HCT116 (cell line): ENCODE measurements at regions not wholly inside any gene's neighbourhood (a gene's known extent, or its start where the extent isn't known, plus 50 kb on each side); places are given as distances from the start of the nearest gene placed in this dataset.

Source experiments
- ATAC-seq: fragments of 200-7000 bp; cut with Tn5 transposase; 2 replicates; pipeline ENCODE4 v1.9.1; 2020; ENCODE audit warnings: mild to moderate bottlenecking, moderate library complexity
- BruUV-seq: library from RNA; stranded (reverse); fragments of 400-500 nt; replicated peaks from 2 replicates; lab custom pipeline; 2021; lab: Mats Ljungman, UMichigan
- CTCF ChIA-PET: fragments of 300-600 bp; sonication (Branson Sonifier 250); formaldehyde crosslinking; loops from one replicate; lab custom pipeline; 2021; ENCODE audit warnings: antibody characterized with exemption; lab: Charles Lee
- POLR2A ChIA-PET: fragments of 300-600, 350-600 bp; sonication (Branson Sonifier 250); formaldehyde crosslinking; loops from one replicate; lab custom pipeline; 2021; ENCODE audit warnings: antibody characterized with exemption; lab: Charles Lee
- RAD21 ChIA-PET, 2 experiments: fragments of 300-600 bp; sonication (Branson Sonifier 250); formaldehyde crosslinking; loops; one replicate each; lab custom pipeline; 2023; ENCODE audit warnings: low total read pairs in 2 of 2; ENCODE audit not compliant: uncharacterized antibody in 2 of 2, unreplicated experiment in 2 of 2, low non-redundant PET in 1 of 2; lab: Charles Lee
- DNase-seq: peaks from one replicate; pipeline ENCODE4 v3.0.0-alpha.2; 2010; ENCODE audit warnings: low read depth, low spot score
- H2AFZ ChIP-seq: fragments of 200-600 bp; shearing (Covaris generic), sonication (generic); 2 replicates; pipeline ENCODE4 v1.6.1; 2017; ENCODE audit warnings: low read depth, mixed run types, mixed read lengths, antibody characterized with exemption, low read length; ENCODE audit not compliant: poor library complexity, severe bottlenecking
- H3K27ac ChIP-seq: 2 replicates; pipeline ENCODE4 v1.5.1; 2012; ENCODE audit warnings: low read depth, low read length
- H3K27me3 ChIP-seq: fragments of 200-600 bp; sonication (generic); 2 replicates; pipeline ENCODE4 v1.6.1; 2016; ENCODE audit warnings: mixed run types, low read length, mixed read lengths; ENCODE audit not compliant: insufficient read depth
- H3K36me3 ChIP-seq, 2 experiments: fragments of 200-500 bp in 1 of 2; fragments of 200-600 bp in 1 of 2; sonication (Bioruptor generic) in 1 of 2; sonication (generic) in 1 of 2; 2 replicates each; pipeline versions ENCODE4 v1.5.1 to v1.6.1; 2014 to 2016; ENCODE audit warnings: low read length in 2 of 2, inconsistent platforms in 1 of 2, mixed read lengths in 1 of 2, mixed run types in 1 of 2; ENCODE audit not compliant: insufficient read depth in 2 of 2, control insufficient read depth in 1 of 2
- H3K4me1 ChIP-seq, 2 experiments: fragments of 200-600 bp in 1 of 2; sonication (generic) in 1 of 2; 2 replicates each; pipeline versions ENCODE4 v1.5.1 to v1.6.1; 2012 to 2017; ENCODE audit warnings: low read length in 2 of 2, inconsistent platforms in 1 of 2, mild to moderate bottlenecking in 1 of 2, mixed read lengths in 1 of 2, mixed run types in 1 of 2, moderate library complexity in 1 of 2; ENCODE audit not compliant: insufficient read depth in 2 of 2, control insufficient read depth in 1 of 2
- H3K4me2 ChIP-seq: fragments of 200-600 bp; sonication (generic); 2 replicates; pipeline ENCODE4 v1.6.1; 2017; ENCODE audit warnings: mixed run types, low read length, mixed read lengths
- H3K4me3 ChIP-seq, 2 experiments: fragments of 200-600 bp in 1 of 2; sonication (generic) in 1 of 2; replicated peaks in 1 of 2; 2 replicates each; pipeline ENCODE4 v1.5.1; 2011 to 2016; ENCODE audit warnings: low read length in 2 of 2, control low read depth in 1 of 2, low read depth in 1 of 2, mild to moderate bottlenecking in 1 of 2, mixed read lengths in 1 of 2, mixed run types in 1 of 2
- H3K79me2 ChIP-seq: fragments of 200-600 bp; sonication (generic); 2 replicates; pipeline ENCODE4 v1.6.1; 2017; ENCODE audit warnings: mild to moderate bottlenecking, mixed run types, low read length, moderate library complexity, mixed read lengths; ENCODE audit not compliant: insufficient read depth
- H3K9ac ChIP-seq: fragments of 200-600 bp; sonication (generic); 2 replicates; pipeline ENCODE4 v1.6.1; 2016; ENCODE audit warnings: low read length, mixed read lengths
- H3K9me2 ChIP-seq: fragments of 200-600 bp; sonication (generic), shearing (Covaris generic); 2 replicates; pipeline ENCODE4 v1.6.1; 2017; ENCODE audit warnings: mixed run types, mild to moderate bottlenecking, moderate library complexity; ENCODE audit not compliant: insufficient read depth
- H3K9me3 ChIP-seq, 2 experiments: fragments of 200-500 bp in 1 of 2; fragments of 200-600 bp in 1 of 2; sonication (Bioruptor generic) in 1 of 2; sonication (generic) in 1 of 2; 2 replicates each; pipeline ENCODE4 v1.6.1; 2014 to 2017; ENCODE audit warnings: low read length in 2 of 2, mixed read lengths in 2 of 2, inconsistent platforms in 1 of 2, low read depth in 1 of 2, mild to moderate bottlenecking in 1 of 2, mixed run types in 1 of 2, moderate library complexity in 1 of 2; ENCODE audit not compliant: control insufficient read depth in 1 of 2, insufficient read depth in 1 of 2
- H4K20me1 ChIP-seq: fragments of 200-600 bp; sonication (generic), shearing (Covaris generic); 2 replicates; pipeline ENCODE4 v1.6.1; 2017; ENCODE audit warnings: mixed run types, mild to moderate bottlenecking, moderate library complexity; ENCODE audit not compliant: insufficient read depth
- EGR1 ChIP-seq: IDR thresholded peaks from 2 replicates; pipeline ENCODE4 v1.6.1; 2012; ENCODE audit warnings: low read depth
- ELF1 ChIP-seq: IDR thresholded peaks from 2 replicates; pipeline ENCODE4 v1.6.1; 2012; ENCODE audit warnings: low read depth, borderline replicate concordance
- EZH2 ChIP-seq: fragments of 200-600 bp; sonication (generic); IDR thresholded peaks from 2 replicates; pipeline ENCODE4 v1.6.1; 2017; ENCODE audit warnings: antibody characterized with exemption, mixed run types
- EZH2phosphoT487 ChIP-seq: fragments of 200-600 bp; IDR thresholded peaks from 2 replicates; pipeline ENCODE4 v1.6.1; 2018; ENCODE audit warnings: antibody characterized with exemption, borderline replicate concordance
- FOSL1 ChIP-seq: IDR thresholded peaks from 2 replicates; pipeline ENCODE4 v1.6.1; 2012; ENCODE audit warnings: low read depth
- JUND ChIP-seq: IDR thresholded peaks from 2 replicates; pipeline ENCODE4 v1.6.1; 2012
- MAX ChIP-seq: IDR thresholded peaks from 2 replicates; pipeline ENCODE4 v1.6.1; 2012
- POLR2A ChIP-seq: IDR thresholded peaks from 2 replicates; pipeline ENCODE4 v1.7.0; 2011; ENCODE audit warnings: borderline replicate concordance; ENCODE audit not compliant: insufficient read depth, insufficient read length; ENCODE audit errors: extremely low read depth
- RAD21 ChIP-seq: IDR thresholded peaks from 2 replicates; pipeline ENCODE4 v1.6.1; 2012; ENCODE audit warnings: low read depth, mild to moderate bottlenecking
- SIN3A ChIP-seq: IDR thresholded peaks from 2 replicates; pipeline ENCODE4 v1.6.1; 2012; ENCODE audit warnings: low read depth
- SRF ChIP-seq: IDR thresholded peaks from 2 replicates; pipeline ENCODE4 v1.6.1; 2012; ENCODE audit warnings: low read depth
- YY1 ChIP-seq: IDR thresholded peaks from 2 replicates; pipeline ENCODE4 v1.6.1; 2011; ENCODE audit warnings: low read length, low read depth, moderate library complexity, mild to moderate bottlenecking; ENCODE audit not compliant: insufficient replicate concordance; ENCODE audit errors: extremely low read depth
- ZFX ChIP-seq: fragments of 450-650 bp; IDR thresholded peaks from 2 replicates; pipeline ENCODE4 v1.6.1; 2017
- ZNF274 ChIP-seq: fragments of 200-500 bp; sonication (Bioruptor generic); IDR thresholded peaks from 2 replicates; pipeline ENCODE4 v1.6.1; 2014; ENCODE audit warnings: mild to moderate bottlenecking, low read depth, low read length, inconsistent platforms
- intact Hi-C: fragments of 100-400 bp; cut with micrococcal nuclease; formaldehyde crosslinking; loops from 2 replicates; pipeline ENCODE4 v1.10.0; 2022
- TF ChIP-seq, protein P1 (sequence below): IDR thresholded peaks from 2 replicates; pipeline ENCODE4 v1.6.1; 2011; ENCODE audit warnings: mild to moderate bottlenecking, low read length, moderate library complexity; ENCODE audit not compliant: insufficient replicate concordance; ENCODE audit errors: extremely low read depth
- TF ChIP-seq, protein P2 (sequence below), 3 experiments: fragments of 200-600 bp in 1 of 3; sonication (generic) in 1 of 3; IDR thresholded peaks in 2 of 3; conservative IDR thresholded peaks in 1 of 3; 2 replicates each; pipeline ENCODE4 v1.5.1; 2012 to 2017; ENCODE audit warnings: low read depth in 2 of 3, low read length in 2 of 3, antibody characterized with exemption in 1 of 3, borderline replicate concordance in 1 of 3, control low read depth in 1 of 3, mild to moderate bottlenecking in 1 of 3, mixed read lengths in 1 of 3, mixed run types in 1 of 3, moderate library complexity in 1 of 3; ENCODE audit not compliant: insufficient read depth in 1 of 3
- TF ChIP-seq, protein P3 (sequence below): IDR thresholded peaks from 2 replicates; pipeline ENCODE4 v1.6.1; 2012; ENCODE audit warnings: low read depth

DNA sequence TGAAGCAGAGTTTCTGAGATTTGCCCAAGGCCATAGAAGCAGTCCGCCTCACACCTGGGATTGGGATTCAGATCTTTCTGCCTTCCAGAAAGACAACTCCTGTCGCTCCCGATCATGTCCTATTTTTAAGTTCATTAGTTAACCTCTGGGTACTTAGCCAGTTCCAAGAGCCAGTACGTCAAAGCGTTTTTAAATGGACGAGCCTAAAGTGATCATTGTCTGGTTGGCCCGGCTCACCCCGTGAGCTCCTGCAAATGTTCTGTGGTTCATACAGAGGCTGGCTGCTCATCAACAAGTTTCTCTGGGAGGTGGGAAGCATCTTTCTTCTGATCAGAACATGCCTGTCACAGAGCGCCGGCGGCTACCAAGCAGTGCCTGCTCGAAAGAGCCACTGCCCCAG is 554.5 kb upstream of the WWC1 start:
- Histone ChIP-seq H4K20me1 (no peaks in the 10 kb centered on the region), H3K4me1 (no peaks in the 10 kb centered on the region), H3K27ac (no peak overlapping the region), H3K79me2 (no peaks in the 10 kb centered on the region), H3K36me3 (no peaks in the 10 kb centered on the region), H3K9ac (no peak overlapping the region), H3K27me3 (peaks cover 27% of the 10 kb centered on the region; the same call in 1 of the 2 replicates), H2AFZ (no peak overlapping the region), H3K4me2 (no peak overlapping the region), H3K9me3 (no peaks in the 10 kb centered on the region), H3K4me3 (no peak overlapping the region), H3K9me2 (no peaks in the 10 kb centered on the region)
- RAD21 ChIA-PET = no interaction called here
- DNase-seq (no peak), ATAC-seq (no peak)
- TF ChIP-seq ZNF274 (no peak), EZH2 (no peak), SIN3A (no peak), JUND (no peak), FOSL1 (no peak), POLR2A (no peak), ELF1 (no peak), YY1 (no peak), EZH2phosphoT487 (no peak), SRF (no peak), MAX (no peak), RAD21 (no peak), EGR1 (no peak), ZFX (no peak)
- TF ChIP-seq, protein P1, sequence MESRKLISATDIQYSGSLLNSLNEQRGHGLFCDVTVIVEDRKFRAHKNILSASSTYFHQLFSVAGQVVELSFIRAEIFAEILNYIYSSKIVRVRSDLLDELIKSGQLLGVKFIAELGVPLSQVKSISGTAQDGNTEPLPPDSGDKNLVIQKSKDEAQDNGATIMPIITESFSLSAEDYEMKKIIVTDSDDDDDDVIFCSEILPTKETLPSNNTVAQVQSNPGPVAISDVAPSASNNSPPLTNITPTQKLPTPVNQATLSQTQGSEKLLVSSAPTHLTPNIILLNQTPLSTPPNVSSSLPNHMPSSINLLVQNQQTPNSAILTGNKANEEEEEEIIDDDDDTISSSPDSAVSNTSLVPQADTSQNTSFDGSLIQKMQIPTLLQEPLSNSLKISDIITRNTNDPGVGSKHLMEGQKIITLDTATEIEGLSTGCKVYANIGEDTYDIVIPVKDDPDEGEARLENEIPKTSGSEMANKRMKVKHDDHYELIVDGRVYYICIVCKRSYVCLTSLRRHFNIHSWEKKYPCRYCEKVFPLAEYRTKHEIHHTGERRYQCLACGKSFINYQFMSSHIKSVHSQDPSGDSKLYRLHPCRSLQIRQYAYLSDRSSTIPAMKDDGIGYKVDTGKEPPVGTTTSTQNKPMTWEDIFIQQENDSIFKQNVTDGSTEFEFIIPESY = no peak
- TF ChIP-seq, protein P2, sequence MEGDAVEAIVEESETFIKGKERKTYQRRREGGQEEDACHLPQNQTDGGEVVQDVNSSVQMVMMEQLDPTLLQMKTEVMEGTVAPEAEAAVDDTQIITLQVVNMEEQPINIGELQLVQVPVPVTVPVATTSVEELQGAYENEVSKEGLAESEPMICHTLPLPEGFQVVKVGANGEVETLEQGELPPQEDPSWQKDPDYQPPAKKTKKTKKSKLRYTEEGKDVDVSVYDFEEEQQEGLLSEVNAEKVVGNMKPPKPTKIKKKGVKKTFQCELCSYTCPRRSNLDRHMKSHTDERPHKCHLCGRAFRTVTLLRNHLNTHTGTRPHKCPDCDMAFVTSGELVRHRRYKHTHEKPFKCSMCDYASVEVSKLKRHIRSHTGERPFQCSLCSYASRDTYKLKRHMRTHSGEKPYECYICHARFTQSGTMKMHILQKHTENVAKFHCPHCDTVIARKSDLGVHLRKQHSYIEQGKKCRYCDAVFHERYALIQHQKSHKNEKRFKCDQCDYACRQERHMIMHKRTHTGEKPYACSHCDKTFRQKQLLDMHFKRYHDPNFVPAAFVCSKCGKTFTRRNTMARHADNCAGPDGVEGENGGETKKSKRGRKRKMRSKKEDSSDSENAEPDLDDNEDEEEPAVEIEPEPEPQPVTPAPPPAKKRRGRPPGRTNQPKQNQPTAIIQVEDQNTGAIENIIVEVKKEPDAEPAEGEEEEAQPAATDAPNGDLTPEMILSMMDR (IDR thresholded peaks at IDR 0.05 in 2 of 3, conservative IDR thresholded peaks at IDR 0.05 in 1 of 3; ENCODE audit: borderline replicate concordance in 1 of 3, insufficient read depth in 1 of 3, low read depth in 2 of 3, low read length in 2 of 3) = no peak
- TF ChIP-seq, protein P3, sequence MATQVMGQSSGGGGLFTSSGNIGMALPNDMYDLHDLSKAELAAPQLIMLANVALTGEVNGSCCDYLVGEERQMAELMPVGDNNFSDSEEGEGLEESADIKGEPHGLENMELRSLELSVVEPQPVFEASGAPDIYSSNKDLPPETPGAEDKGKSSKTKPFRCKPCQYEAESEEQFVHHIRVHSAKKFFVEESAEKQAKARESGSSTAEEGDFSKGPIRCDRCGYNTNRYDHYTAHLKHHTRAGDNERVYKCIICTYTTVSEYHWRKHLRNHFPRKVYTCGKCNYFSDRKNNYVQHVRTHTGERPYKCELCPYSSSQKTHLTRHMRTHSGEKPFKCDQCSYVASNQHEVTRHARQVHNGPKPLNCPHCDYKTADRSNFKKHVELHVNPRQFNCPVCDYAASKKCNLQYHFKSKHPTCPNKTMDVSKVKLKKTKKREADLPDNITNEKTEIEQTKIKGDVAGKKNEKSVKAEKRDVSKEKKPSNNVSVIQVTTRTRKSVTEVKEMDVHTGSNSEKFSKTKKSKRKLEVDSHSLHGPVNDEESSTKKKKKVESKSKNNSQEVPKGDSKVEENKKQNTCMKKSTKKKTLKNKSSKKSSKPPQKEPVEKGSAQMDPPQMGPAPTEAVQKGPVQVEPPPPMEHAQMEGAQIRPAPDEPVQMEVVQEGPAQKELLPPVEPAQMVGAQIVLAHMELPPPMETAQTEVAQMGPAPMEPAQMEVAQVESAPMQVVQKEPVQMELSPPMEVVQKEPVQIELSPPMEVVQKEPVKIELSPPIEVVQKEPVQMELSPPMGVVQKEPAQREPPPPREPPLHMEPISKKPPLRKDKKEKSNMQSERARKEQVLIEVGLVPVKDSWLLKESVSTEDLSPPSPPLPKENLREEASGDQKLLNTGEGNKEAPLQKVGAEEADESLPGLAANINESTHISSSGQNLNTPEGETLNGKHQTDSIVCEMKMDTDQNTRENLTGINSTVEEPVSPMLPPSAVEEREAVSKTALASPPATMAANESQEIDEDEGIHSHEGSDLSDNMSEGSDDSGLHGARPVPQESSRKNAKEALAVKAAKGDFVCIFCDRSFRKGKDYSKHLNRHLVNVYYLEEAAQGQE = no peak
- intact Hi-C loops = no loop called here
- no TSS peak for BruUV-seq
- CTCF ChIA-PET = no interaction called here
- POLR2A ChIA-PET = no interaction called here
